ENCODE measurements at regions not wholly inside any gene's neighbourhood (a gene's known extent, or its start where the extent isn't known, plus 50 kb on each side); places are given as distances from the start of the nearest gene placed in this dataset.

GRCh38 chr10:75347186-75347585 lies 54.4 kb downstream of the ZNF503 start:
- DNase-seq (ENCODE audit: low read depth), result no peak

GRCh38 chr10:75345738-75346137 lies 55.8 kb downstream of the ZNF503 start:
- no peak for DNase-seq (ENCODE audit: low read depth)
- H3K4me3 ChIP-seq (ENCODE audit: low read depth, low read length), result no peak overlapping the region
- TF ChIP-seq CTCF (IDR thresholded peaks at IDR 0.05; ENCODE audit: insufficient read depth, low read depth, low read length), result no peak

More at GRCh38 chr10:75347186-75347585, 54.4 kb downstream of the ZNF503 start:
- TF ChIP-seq CTCF (IDR thresholded peaks at IDR 0.05; ENCODE audit: insufficient read depth, low read depth, low read length), result no peak
- no peak overlapping the region for H3K4me3 ChIP-seq (ENCODE audit: low read depth, low read length)

GRCh38 chr10:75344170-75344569 lies 57.4 kb downstream of the ZNF503 start:
- H3K4me3 ChIP-seq (ENCODE audit: low read depth, low read length), result no peak overlapping the region
- no peak for TF ChIP-seq CTCF (IDR thresholded peaks at IDR 0.05; ENCODE audit: insufficient read depth, low read depth, low read length)
- no peak for DNase-seq (ENCODE audit: low read depth)

- no peak overlapping the region for H3K4me3 ChIP-seq (ENCODE audit: low read depth, low read length)
- DNase-seq (ENCODE audit: low read depth), result no peak
- TF ChIP-seq CTCF (IDR thresholded peaks at IDR 0.05; ENCODE audit: insufficient read depth, low read depth, low read length), result no peak
These were observed 59.2 kb downstream of the ZNF503 start for GRCh38 chr10:75342397-75342796.

GRCh38 chr10:75335983-75336382 lies 65.6 kb downstream of the ZNF503 start:
- DNase-seq (ENCODE audit: low read depth), result no peak
- H3K4me3 ChIP-seq (ENCODE audit: low read depth, low read length), result no peak overlapping the region

GRCh38 chr10:75335191-75335590 lies 66.4 kb downstream of the ZNF503 start:
- no peak overlapping the region for H3K4me3 ChIP-seq (ENCODE audit: low read depth, low read length)
- no peak for TF ChIP-seq CTCF (IDR thresholded peaks at IDR 0.05; ENCODE audit: insufficient read depth, low read depth, low read length)
- no peak for DNase-seq (ENCODE audit: low read depth)

More at GRCh38 chr10:75335983-75336382, 65.6 kb downstream of the ZNF503 start:
- TF ChIP-seq CTCF (IDR thresholded peaks at IDR 0.05; ENCODE audit: insufficient read depth, low read depth, low read length), result no peak

GRCh38 chr10:75334720-75335119 lies 66.8 kb downstream of the ZNF503 start:
- DNase-seq (ENCODE audit: low read depth), result no peak
- TF ChIP-seq CTCF (IDR thresholded peaks at IDR 0.05; ENCODE audit: insufficient read depth, low read depth, low read length), result no peak
- H3K4me3 ChIP-seq (ENCODE audit: low read depth, low read length), result no peak overlapping the region

Measured in fibroblast of villous mesenchyme (primary cell).